ENCODE measurements at regions not wholly inside any gene's neighbourhood (a gene's known extent, or its start where the extent isn't known, plus 50 kb on each side); places are given as distances from the start of the nearest gene placed in this dataset.

GRCh38 chr18:60978338-60978737 is 354.9 kb upstream of the CDH20 start:
- TF ChIP-seq POLR2A (IDR thresholded peaks at IDR 0.05; ENCODE audit: low read depth, low read length) (no peak), POLR2AphosphoS5 (IDR thresholded peaks at IDR 0.05; ENCODE audit: low read depth, low read length) (no peak)
